Hepatocyte (in vitro differentiated cells): ENCODE measurements at regions not wholly inside any gene's neighbourhood (a gene's known extent, or its start where the extent isn't known, plus 50 kb on each side); places are given as distances from the start of the nearest gene placed in this dataset.

Source experiments
- EZH2 ChIP-seq: fragments of 200-600 bp; sonication (generic); IDR thresholded peaks from 2 replicates; pipeline ENCODE4 v1.6.1; 2016; ENCODE audit warnings: antibody characterized with exemption, mild to moderate bottlenecking, borderline replicate concordance
- EZH2phosphoT487 ChIP-seq: fragments of 200-600 bp; sonication (generic); IDR thresholded peaks from one replicate; pipeline ENCODE4 v1.6.1; 2018; ENCODE audit warnings: antibody characterized with exemption, mild to moderate bottlenecking, low read depth, moderate library complexity; ENCODE audit not compliant: unreplicated experiment, severe bottlenecking
- TF ChIP-seq, protein P1 (sequence below): fragments of 200-600 bp; sonication (generic); IDR thresholded peaks from 2 replicates; pipeline ENCODE4 v1.5.1; 2016; ENCODE audit warnings: antibody characterized with exemption, mild to moderate bottlenecking; ENCODE audit not compliant: poor library complexity

DNA sequence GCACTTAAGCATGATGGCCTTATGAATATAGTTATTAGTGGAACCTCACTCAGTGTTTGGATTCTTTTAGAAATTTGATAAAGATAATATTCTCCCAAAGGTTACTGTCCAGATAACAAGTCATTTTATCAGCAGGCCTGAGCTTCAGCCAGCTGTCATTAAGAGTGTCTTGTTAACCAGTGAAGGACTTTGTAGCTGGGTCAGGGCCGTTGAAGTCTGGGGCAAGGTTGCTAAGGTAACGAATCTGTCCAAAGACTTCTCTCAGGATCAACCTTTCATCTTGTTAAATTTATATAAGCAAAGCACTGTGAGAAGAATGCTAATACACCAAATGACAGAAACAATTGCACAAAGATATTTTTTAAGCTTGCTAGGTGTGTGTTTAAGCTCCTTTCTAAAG, 271.3 kb upstream of the TMPO start:
- TF ChIP-seq, protein P1, sequence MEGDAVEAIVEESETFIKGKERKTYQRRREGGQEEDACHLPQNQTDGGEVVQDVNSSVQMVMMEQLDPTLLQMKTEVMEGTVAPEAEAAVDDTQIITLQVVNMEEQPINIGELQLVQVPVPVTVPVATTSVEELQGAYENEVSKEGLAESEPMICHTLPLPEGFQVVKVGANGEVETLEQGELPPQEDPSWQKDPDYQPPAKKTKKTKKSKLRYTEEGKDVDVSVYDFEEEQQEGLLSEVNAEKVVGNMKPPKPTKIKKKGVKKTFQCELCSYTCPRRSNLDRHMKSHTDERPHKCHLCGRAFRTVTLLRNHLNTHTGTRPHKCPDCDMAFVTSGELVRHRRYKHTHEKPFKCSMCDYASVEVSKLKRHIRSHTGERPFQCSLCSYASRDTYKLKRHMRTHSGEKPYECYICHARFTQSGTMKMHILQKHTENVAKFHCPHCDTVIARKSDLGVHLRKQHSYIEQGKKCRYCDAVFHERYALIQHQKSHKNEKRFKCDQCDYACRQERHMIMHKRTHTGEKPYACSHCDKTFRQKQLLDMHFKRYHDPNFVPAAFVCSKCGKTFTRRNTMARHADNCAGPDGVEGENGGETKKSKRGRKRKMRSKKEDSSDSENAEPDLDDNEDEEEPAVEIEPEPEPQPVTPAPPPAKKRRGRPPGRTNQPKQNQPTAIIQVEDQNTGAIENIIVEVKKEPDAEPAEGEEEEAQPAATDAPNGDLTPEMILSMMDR: no peak
- TF ChIP-seq EZH2phosphoT487: no peak
- no peak for TF ChIP-seq EZH2
